NCI-H2196 (cell line): ENCODE measurements at regions not wholly inside any gene's neighbourhood (a gene's known extent, or its start where the extent isn't known, plus 50 kb on each side); places are given as distances from the start of the nearest gene placed in this dataset.
"Not testable (repeated sequence)": the region's sequence is repeated elsewhere in the genome, so short reads cannot be mapped to it uniquely, and the experiment has no call there.

ENCODE experiments used
- DNase-seq: peaks from one replicate; lab custom pipeline; 2025; ENCODE audit not compliant: unreplicated experiment; lab: John Stamatoyannopoulos, UW

GRCh38 chr12:75656648-75657047 lies 145.2 kb upstream of the KRR1 start:
- DNase-seq = no peak

GRCh38 chr12:75656210-75656609 lies 144.8 kb upstream of the KRR1 start:
- DNase-seq = no peak

- no peak for DNase-seq
These were observed 144.0 kb upstream of the KRR1 start for GRCh38 chr12:75655315-75655806.

- DNase-seq = no peak
These were observed 139.9 kb upstream of the KRR1 start for GRCh38 chr12:75651342-75651695.

GRCh38 chr12:75650595-75651341 lies 139.4 kb upstream of the KRR1 start:
- DNase-seq = no peak

GRCh38 chr12:75650100-75650499 lies 138.7 kb upstream of the KRR1 start:
- no peak for DNase-seq

GRCh38 chr12:75648856-75649255 lies 137.4 kb upstream of the KRR1 start:
- no peak for DNase-seq

- no peak for DNase-seq
These were observed 135.2 kb upstream of the KRR1 start for GRCh38 chr12:75646329-75647210.

- DNase-seq = no peak
These were observed 133.2 kb upstream of the KRR1 start for GRCh38 chr12:75644472-75645072.

- not testable (repeated sequence) for DNase-seq
These were observed 131.7 kb upstream of the KRR1 start for GRCh38 chr12:75643119-75643518.

- no peak for DNase-seq
These were observed 130.8 kb upstream of the KRR1 start for GRCh38 chr12:75642226-75642625.

- DNase-seq = no peak
These were observed 129.8 kb upstream of the KRR1 start for GRCh38 chr12:75641031-75641780.

GRCh38 chr12:75638792-75639191 lies 127.4 kb upstream of the KRR1 start:
- no peak for DNase-seq

- no peak for DNase-seq
These were observed 125.2 kb upstream of the KRR1 start for GRCh38 chr12:75636607-75637006.

GRCh38 chr12:75635606-75636444 lies 124.4 kb upstream of the KRR1 start:
- no peak for DNase-seq

GRCh38 chr12:75634244-75635222 lies 123.1 kb upstream of the KRR1 start:
- DNase-seq = peak; percentile 4

- no peak for DNase-seq
These were observed 122.4 kb upstream of the KRR1 start for GRCh38 chr12:75633789-75634188.

- DNase-seq = peak; percentile 10
These were observed 121.0 kb upstream of the KRR1 start for GRCh38 chr12:75632442-75632841.

- DNase-seq = no peak
These were observed 120.4 kb upstream of the KRR1 start for GRCh38 chr12:75631831-75632230.
